GM12878 (cell line): ENCODE measurements at regions not wholly inside any gene's neighbourhood (a gene's known extent, or its start where the extent isn't known, plus 50 kb on each side); places are given as distances from the start of the nearest gene placed in this dataset.

Source experiments
- ATAC-seq: fragments of 200-7000 bp; cut with Tn5 transposase; 3 replicates; pipeline ENCODE4 v1.9.1; 2020; ENCODE audit warnings: mild to moderate bottlenecking, moderate library complexity
- BruUV-seq: library from RNA; stranded (reverse); fragments of 400-500 nt; replicated peaks from 2 replicates; lab custom pipeline; 2021; lab: Mats Ljungman, UMichigan
- CTCF ChIA-PET: fragments of 300-600 bp; sonication (Branson Sonifier 250); formaldehyde crosslinking; extraction: SDS; loops from one replicate; lab custom pipeline; 2021; ENCODE audit warnings: inconsistent platforms; lab: Yijun Ruan, JAX
- POLR2A ChIA-PET: fragments of 350-600 bp; formaldehyde crosslinking; extraction: SDS; loops from one replicate; lab custom pipeline; 2021; ENCODE audit warnings: inconsistent platforms; lab: Charles Lee
- RAD21 ChIA-PET: fragments of 300-600 bp; sonication (Branson Sonifier 250); formaldehyde crosslinking; loops from one replicate; lab custom pipeline; 2023; ENCODE audit warnings: antibody characterized with exemption; ENCODE audit not compliant: unreplicated experiment; lab: Charles Lee
- SMC1A ChIA-PET: fragments of 300-600 bp; sonication (Branson Sonifier 250); formaldehyde crosslinking; loops from one replicate; lab custom pipeline; 2023; ENCODE audit not compliant: unreplicated experiment, uncharacterized antibody; lab: Charles Lee
- DNase-seq: peaks from one replicate; pipeline ENCODE4 v3.0.0-alpha.2; 2011; ENCODE audit warnings: low read depth, low spot score
- FAIRE-seq: peaks from 3 replicates; lab custom pipeline; 2011; peaks lifted over from hg19 to GRCh38; lab: Jason Lieb, UNC
- H2AFZ ChIP-seq: 2 replicates; pipeline ENCODE4 v1.6.0; 2011; ENCODE audit warnings: low read depth, low read length, control low read depth; ENCODE audit not compliant: control insufficient read depth
- H3K27ac ChIP-seq: 2 replicates; pipeline ENCODE4 v1.5.1; 2011; ENCODE audit warnings: control low read depth; ENCODE audit not compliant: control insufficient read depth, insufficient read depth
- H3K27me3 ChIP-seq, 2 experiments: replicated peaks in 1 of 2; 2 replicates each; pipeline versions ENCODE4 v1.6.0 to v1.6.1; 2011; ENCODE audit warnings: low read length in 1 of 2; ENCODE audit not compliant: control insufficient read depth in 2 of 2, insufficient read depth in 2 of 2
- H3K36me3 ChIP-seq, 2 experiments: 2 replicates each; pipeline ENCODE4 v1.5.1; 2011; ENCODE audit warnings: low read length in 1 of 2; ENCODE audit not compliant: control insufficient read depth in 2 of 2, insufficient read depth in 2 of 2
- H3K4me1 ChIP-seq: 2 replicates; pipeline ENCODE4 v1.6.1; 2011; ENCODE audit warnings: mild to moderate bottlenecking, low read length, moderate library complexity, mixed read lengths; ENCODE audit not compliant: control insufficient read depth, insufficient read depth
- H3K4me2 ChIP-seq: 2 replicates; pipeline ENCODE4 v1.6.0; 2011; ENCODE audit warnings: control low read depth; ENCODE audit not compliant: control insufficient read depth, insufficient read depth
- H3K4me3 ChIP-seq: fragments of 200-600 bp; sonication (generic); 2 replicates; pipeline ENCODE4 v1.5.1; 2016
- H3K79me2 ChIP-seq: 2 replicates; pipeline ENCODE4 v1.6.0; 2011; ENCODE audit warnings: low read length; ENCODE audit not compliant: control insufficient read depth, insufficient read depth
- H3K9ac ChIP-seq: 2 replicates; pipeline ENCODE4 v1.8.0; 2011; ENCODE audit warnings: low read length, control low read depth, mixed read lengths; ENCODE audit not compliant: control insufficient read depth, insufficient read depth
- H3K9me3 ChIP-seq: replicated peaks from 3 replicates; pipeline ENCODE4 v1.5.1; 2011; ENCODE audit warnings: mild to moderate bottlenecking, low read length; ENCODE audit not compliant: control insufficient read depth, insufficient read depth
- H4K20me1 ChIP-seq: 2 replicates; pipeline ENCODE4 v1.6.0; 2011; ENCODE audit not compliant: control insufficient read depth, insufficient read depth
- BCL11A ChIP-seq: IDR thresholded peaks from 2 replicates; pipeline ENCODE4 v1.6.1; 2011; ENCODE audit warnings: low read depth, low read length
- BRCA1 ChIP-seq: IDR thresholded peaks from 2 replicates; pipeline ENCODE4 v1.6.1; 2011; ENCODE audit warnings: low read depth, low read length, improper control_type of control experiment
- FOS ChIP-seq: IDR thresholded peaks from 3 replicates; pipeline ENCODE4 v1.6.1; 2011; ENCODE audit warnings: borderline replicate concordance; ENCODE audit not compliant: insufficient read length; ENCODE audit errors: extremely low read depth
- FOXM1 ChIP-seq: IDR thresholded peaks from 2 replicates; pipeline ENCODE4 v1.6.1; 2012; ENCODE audit warnings: low read depth, mild to moderate bottlenecking, inconsistent platforms, low read length, moderate library complexity
- HCFC1 ChIP-seq: fragments of 150-350 bp; IDR thresholded peaks from 2 replicates; pipeline ENCODE4 v1.6.1; 2014; ENCODE audit warnings: low read length
- IRF5 ChIP-seq: fragments of 450-650 bp; IDR thresholded peaks from 2 replicates; pipeline ENCODE4 v1.6.1; 2017; ENCODE audit warnings: borderline replicate concordance
- JUNB ChIP-seq: IDR thresholded peaks from 2 replicates; pipeline ENCODE4 v1.6.1; 2016; ENCODE audit warnings: antibody characterized with exemption, mild to moderate bottlenecking
- KDM1A ChIP-seq: fragments of 200-600 bp; sonication (generic); IDR thresholded peaks from 2 replicates; pipeline ENCODE4 v1.6.1; 2016; ENCODE audit warnings: borderline replicate concordance
- KLF5 ChIP-seq: fragments of 450-650 bp; IDR thresholded peaks from 2 replicates; pipeline ENCODE4 v1.6.1; 2014; ENCODE audit warnings: mild to moderate bottlenecking; ENCODE audit not compliant: partially characterized antibody
- LARP7 ChIP-seq: fragments of 450-650 bp; IDR thresholded peaks from 2 replicates; pipeline ENCODE4 v1.6.1; 2017; ENCODE audit warnings: mild to moderate bottlenecking
- RAD51 ChIP-seq: fragments of 450-650 bp; IDR thresholded peaks from 2 replicates; pipeline ENCODE4 v1.6.1; 2016; ENCODE audit warnings: moderate library complexity, mild to moderate bottlenecking, inconsistent platforms
- SMAD1 ChIP-seq: fragments of 450-650 bp; IDR thresholded peaks from 2 replicates; pipeline ENCODE4 v1.6.1; 2018; ENCODE audit warnings: mild to moderate bottlenecking, low read depth; ENCODE audit not compliant: partially characterized antibody
- STAT1 ChIP-seq: fragments of 450-650 bp; conservative IDR thresholded peaks from 2 replicates; pipeline ENCODE4 v1.6.1; 2014; ENCODE audit warnings: antibody characterized with exemption, mild to moderate bottlenecking
- TAF1 ChIP-seq: IDR thresholded peaks from 2 replicates; pipeline ENCODE4 v1.6.1; 2011; ENCODE audit warnings: mild to moderate bottlenecking, low read depth, low read length, borderline replicate concordance
- ZBED1 ChIP-seq: IDR thresholded peaks from 2 replicates; pipeline ENCODE4 v1.6.1; 2016; ENCODE audit warnings: borderline replicate concordance
- ZBTB4 ChIP-seq: fragments of 450-650 bp; formaldehyde crosslinking; IDR thresholded peaks from 2 replicates; pipeline ENCODE4 v1.4.0; 2022; ENCODE audit warnings: mild to moderate bottlenecking, moderate library complexity
- WGBS: methylation state at CpG from one replicate; pipeline ENCODE4 v1.1.6; 2016; ENCODE audit warnings: low lambda C conversion rate; ENCODE audit not compliant: insufficient replicate concordance, insufficient coverage; ENCODE audit errors: missing lambda C conversion rate; 5-methylcytosine and 5-hydroxymethylcytosine counted together
- in situ Hi-C: fragments of 300-500 bp; cut with MboI; formaldehyde crosslinking; loops from 9 replicates; pipeline ENCODE4 v1.14.3; 2018; ENCODE audit warnings: mixed read lengths
- intact Hi-C: fragments of 100-400 bp; cut with micrococcal nuclease; formaldehyde crosslinking; loops from one replicate; pipeline ENCODE4 v1.14.2; 2022; ENCODE audit not compliant: unreplicated experiment
- TF ChIP-seq, protein P1 (sequence below): fragments of 450-650 bp; IDR thresholded peaks from 2 replicates; pipeline ENCODE4 v1.6.1; 2017; ENCODE audit warnings: mild to moderate bottlenecking, low read depth, inconsistent platforms; ENCODE audit not compliant: poor library complexity, severe bottlenecking
- TF ChIP-seq, protein P2 (sequence below): fragments of 450-650 bp; IDR thresholded peaks from 2 replicates; pipeline ENCODE4 v1.6.1; 2014; ENCODE audit warnings: mild to moderate bottlenecking

DNA sequence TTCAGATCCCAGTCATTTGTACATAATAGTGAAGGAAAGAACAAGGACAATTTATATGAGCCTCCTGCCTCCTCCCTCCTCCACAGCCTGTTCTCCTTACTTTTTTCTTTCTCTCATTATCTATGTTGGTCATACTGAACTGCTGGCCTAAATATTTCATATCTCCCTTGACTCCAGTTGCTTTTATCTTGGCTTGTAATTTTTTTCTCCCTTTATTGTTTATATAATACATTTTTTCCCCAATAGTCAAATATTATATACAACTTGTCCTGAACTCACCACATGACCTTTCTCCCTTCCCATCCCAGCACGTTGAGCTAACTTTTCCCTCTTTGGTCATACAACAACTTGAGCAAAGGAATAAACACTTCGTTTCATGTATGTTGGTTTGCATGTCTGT, 752.1 kb downstream of the LTN1 start:
- RAD21 ChIA-PET = no interaction called here
- no peak for FAIRE-seq
- no peak for ATAC-seq
- Histone ChIP-seq H3K4me1 (no peaks in the 10 kb centered on the region), H3K9me3 (no peaks in the 10 kb centered on the region), H3K4me3 (no peak overlapping the region), H3K9ac (no peak overlapping the region), H4K20me1 (no peaks in the 10 kb centered on the region), H2AFZ (no peak overlapping the region), H3K79me2 (no peaks in the 10 kb centered on the region), H3K27me3 (no peaks in the 10 kb centered on the region), H3K27ac (no peak overlapping the region), H3K4me2 (no peak overlapping the region), H3K36me3 (no peaks in the 10 kb centered on the region)
- TF ChIP-seq ZBTB4 (CRISPR knock-in tag) (no peak), RAD51 (no peak), BCL11A (no peak), TAF1 (no peak), IRF5 (no peak), FOXM1 (no peak), LARP7 (no peak), STAT1 (no peak), FOS (no peak), SMAD1 (no peak), JUNB (no peak), KDM1A (no peak), BRCA1 (no peak), ZBED1 (no peak), HCFC1 (no peak), KLF5 (no peak)
- TF ChIP-seq, protein P1, sequence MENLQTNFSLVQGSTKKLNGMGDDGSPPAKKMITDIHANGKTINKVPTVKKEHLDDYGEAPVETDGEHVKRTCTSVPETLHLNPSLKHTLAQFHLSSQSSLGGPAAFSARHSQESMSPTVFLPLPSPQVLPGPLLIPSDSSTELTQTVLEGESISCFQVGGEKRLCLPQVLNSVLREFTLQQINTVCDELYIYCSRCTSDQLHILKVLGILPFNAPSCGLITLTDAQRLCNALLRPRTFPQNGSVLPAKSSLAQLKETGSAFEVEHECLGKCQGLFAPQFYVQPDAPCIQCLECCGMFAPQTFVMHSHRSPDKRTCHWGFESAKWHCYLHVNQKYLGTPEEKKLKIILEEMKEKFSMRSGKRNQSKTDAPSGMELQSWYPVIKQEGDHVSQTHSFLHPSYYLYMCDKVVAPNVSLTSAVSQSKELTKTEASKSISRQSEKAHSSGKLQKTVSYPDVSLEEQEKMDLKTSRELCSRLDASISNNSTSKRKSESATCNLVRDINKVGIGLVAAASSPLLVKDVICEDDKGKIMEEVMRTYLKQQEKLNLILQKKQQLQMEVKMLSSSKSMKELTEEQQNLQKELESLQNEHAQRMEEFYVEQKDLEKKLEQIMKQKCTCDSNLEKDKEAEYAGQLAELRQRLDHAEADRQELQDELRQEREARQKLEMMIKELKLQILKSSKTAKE = no peak
- TF ChIP-seq, protein P2, sequence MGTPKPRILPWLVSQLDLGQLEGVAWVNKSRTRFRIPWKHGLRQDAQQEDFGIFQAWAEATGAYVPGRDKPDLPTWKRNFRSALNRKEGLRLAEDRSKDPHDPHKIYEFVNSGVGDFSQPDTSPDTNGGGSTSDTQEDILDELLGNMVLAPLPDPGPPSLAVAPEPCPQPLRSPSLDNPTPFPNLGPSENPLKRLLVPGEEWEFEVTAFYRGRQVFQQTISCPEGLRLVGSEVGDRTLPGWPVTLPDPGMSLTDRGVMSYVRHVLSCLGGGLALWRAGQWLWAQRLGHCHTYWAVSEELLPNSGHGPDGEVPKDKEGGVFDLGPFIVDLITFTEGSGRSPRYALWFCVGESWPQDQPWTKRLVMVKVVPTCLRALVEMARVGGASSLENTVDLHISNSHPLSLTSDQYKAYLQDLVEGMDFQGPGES = no peak
- SMC1A ChIA-PET = no interaction called here
- intact Hi-C loops (no loop called here), in situ Hi-C loops (no loop called here)
- POLR2A ChIA-PET = no interaction called here
- DNase-seq = no peak
- CTCF ChIA-PET = no interaction called here
- BruUV-seq = no TSS peak
- 0% methylated on average over 2 of the region's 2 CpGs for WGBS
